ENCODE measurements at regions not wholly inside any gene's neighbourhood (a gene's known extent, or its start where the extent isn't known, plus 50 kb on each side); places are given as distances from the start of the nearest gene placed in this dataset.
"Not testable (repeated sequence)": the region's sequence is repeated elsewhere in the genome, so short reads cannot be mapped to it uniquely, and the experiment has no call there.

DNA sequence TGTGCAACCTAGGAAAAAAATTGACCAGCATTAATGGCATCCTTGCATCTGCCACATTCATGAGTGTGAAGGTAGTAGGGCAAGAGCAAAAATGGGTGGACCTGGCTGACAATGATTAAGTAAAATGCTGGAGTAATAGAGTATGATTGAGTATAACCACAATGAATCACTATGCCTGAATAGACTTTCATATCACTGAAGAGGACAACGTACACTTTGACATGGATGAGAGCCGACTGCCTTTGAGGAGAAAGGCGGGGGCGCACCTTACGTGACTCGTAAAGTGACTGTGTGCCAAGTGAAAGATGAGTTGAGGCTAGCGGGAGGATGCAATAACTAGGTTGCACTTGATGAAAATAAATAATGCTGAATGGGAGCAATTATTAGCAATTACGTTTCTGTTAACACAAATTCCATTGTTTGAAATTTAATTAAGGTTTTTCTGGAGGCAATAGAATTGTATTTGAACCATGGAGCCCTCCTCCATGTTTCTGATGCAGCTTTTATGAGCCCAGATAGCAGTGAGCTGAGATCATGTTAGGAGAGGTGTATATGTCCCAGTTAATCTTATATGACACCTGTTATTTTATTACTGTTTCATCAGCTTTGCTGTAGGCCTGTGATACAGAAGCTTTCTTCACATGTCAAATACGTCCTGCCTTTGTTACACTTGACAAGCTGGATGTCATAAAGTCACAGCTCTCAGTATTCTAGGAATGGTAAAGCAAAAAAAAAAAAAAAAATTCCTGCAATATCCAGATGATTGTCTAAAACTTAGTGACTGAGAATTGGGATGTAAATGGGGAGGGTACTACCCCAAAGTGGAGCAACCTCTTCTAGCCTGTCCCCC, 596.5 kb downstream of the NXPH1 start:
- ATAC-seq (ENCODE audit: insufficient number of reproducible peaks, low FRiP score, low read depth): no peak
- TF ChIP-seq, protein P1, sequence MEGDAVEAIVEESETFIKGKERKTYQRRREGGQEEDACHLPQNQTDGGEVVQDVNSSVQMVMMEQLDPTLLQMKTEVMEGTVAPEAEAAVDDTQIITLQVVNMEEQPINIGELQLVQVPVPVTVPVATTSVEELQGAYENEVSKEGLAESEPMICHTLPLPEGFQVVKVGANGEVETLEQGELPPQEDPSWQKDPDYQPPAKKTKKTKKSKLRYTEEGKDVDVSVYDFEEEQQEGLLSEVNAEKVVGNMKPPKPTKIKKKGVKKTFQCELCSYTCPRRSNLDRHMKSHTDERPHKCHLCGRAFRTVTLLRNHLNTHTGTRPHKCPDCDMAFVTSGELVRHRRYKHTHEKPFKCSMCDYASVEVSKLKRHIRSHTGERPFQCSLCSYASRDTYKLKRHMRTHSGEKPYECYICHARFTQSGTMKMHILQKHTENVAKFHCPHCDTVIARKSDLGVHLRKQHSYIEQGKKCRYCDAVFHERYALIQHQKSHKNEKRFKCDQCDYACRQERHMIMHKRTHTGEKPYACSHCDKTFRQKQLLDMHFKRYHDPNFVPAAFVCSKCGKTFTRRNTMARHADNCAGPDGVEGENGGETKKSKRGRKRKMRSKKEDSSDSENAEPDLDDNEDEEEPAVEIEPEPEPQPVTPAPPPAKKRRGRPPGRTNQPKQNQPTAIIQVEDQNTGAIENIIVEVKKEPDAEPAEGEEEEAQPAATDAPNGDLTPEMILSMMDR (IDR thresholded peaks at IDR 0.05): no peak
- no peaks in the 10 kb centered on the region for H3K4me1 ChIP-seq (ENCODE audit: control insufficient read depth in 1 of 2, low read depth in 2 of 2)

DNA sequence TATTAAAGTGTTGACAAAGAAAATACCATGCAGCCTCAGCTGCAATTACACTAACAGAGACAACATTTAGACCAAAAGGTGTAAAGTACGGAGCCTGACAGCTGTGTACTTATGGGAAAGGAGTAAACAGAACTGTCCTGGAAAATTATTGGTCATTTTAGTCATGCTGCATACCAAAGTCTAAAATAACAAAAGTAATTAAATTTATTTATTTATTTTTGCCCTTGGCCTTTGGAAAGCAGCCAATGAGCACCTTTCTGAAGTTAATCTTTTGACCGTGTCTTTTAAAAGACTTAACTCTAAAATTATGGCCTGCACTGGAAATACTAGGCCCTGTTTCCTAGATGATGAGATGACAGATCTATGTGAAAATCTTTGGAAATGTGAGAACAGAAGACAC, 597.6 kb downstream of the NXPH1 start:
- Histone ChIP-seq H3K36me3 (no peaks in the 10 kb centered on the region), H3K4me3 (no peak overlapping the region), H3K27ac (no peak overlapping the region), H3K4me1 (ENCODE audit: control insufficient read depth in 1 of 2, low read depth in 2 of 2) (no peaks in the 10 kb centered on the region), H3K27me3 (replicated peaks; ENCODE audit: insufficient read depth) (no peaks in the 10 kb centered on the region), H3K9me3 (no peaks in the 10 kb centered on the region)
- ATAC-seq (ENCODE audit: insufficient number of reproducible peaks, low FRiP score, low read depth) (no peak), DNase-seq (ENCODE audit: low spot score) (no peak)
- TF ChIP-seq, protein P1 (IDR thresholded peaks at IDR 0.05): no peak

More for the DNA sequence above, 596.5 kb downstream of the NXPH1 start:
- no peaks in the 10 kb centered on the region for H3K36me3 ChIP-seq
- H3K4me3 ChIP-seq: no peak overlapping the region
- DNase-seq (ENCODE audit: low spot score): no peak
- H3K27me3 ChIP-seq (replicated peaks; ENCODE audit: insufficient read depth): no peaks in the 10 kb centered on the region
- no peaks in the 10 kb centered on the region for H3K9me3 ChIP-seq
- no peak overlapping the region for H3K27ac ChIP-seq

DNA sequence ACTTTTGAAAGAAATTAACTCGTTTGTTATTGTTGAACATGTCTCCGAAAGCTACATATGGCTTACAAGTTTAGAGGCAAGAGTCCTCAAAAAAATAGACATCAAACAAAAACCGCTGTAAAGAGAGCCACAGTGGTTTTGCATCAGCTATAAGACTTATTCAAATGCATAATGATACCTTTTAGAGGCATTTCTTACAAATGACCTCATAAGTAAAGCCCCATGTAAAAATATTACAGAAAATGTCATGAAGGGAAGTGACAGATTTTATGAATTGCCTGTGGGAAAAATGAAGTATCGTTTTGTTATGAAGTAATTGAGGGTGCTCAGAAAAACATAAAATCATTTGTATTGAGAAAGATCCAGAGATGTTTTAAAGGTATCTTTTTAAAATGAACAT, 598.0 kb downstream of the NXPH1 start:
- DNase-seq (ENCODE audit: low spot score) (no peak), ATAC-seq (ENCODE audit: insufficient number of reproducible peaks, low FRiP score, low read depth) (no peak)
- H3K27me3 ChIP-seq (replicated peaks; ENCODE audit: insufficient read depth): no peaks in the 10 kb centered on the region
- H3K4me3 ChIP-seq: no peak overlapping the region
- H3K36me3 ChIP-seq: no peaks in the 10 kb centered on the region
- no peaks in the 10 kb centered on the region for H3K4me1 ChIP-seq (ENCODE audit: control insufficient read depth in 1 of 2, low read depth in 2 of 2)
- H3K27ac ChIP-seq: no peak overlapping the region
- no peaks in the 10 kb centered on the region for H3K9me3 ChIP-seq
- TF ChIP-seq, protein P1 (IDR thresholded peaks at IDR 0.05): no peak

DNA sequence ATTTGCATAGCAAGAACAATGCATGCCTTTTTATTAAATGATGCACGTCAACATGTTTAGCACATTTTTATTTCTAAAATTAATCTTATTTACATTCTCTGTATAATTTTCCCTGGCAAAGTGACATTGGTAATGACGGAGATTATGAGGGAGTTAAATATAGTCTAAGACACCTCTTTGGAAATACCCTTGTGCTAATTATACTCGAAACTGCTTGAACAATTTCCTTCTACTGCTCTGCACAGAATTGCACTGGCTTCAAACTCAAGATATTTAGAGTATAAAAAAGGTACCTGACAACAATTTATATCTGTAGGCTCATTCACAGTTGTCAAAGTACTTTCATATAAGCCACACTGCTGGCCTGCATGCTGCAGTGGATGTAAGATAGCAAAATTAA, 602.7 kb downstream of the NXPH1 start:
- TF ChIP-seq, protein P1 (IDR thresholded peaks at IDR 0.05): no peak
- no peaks in the 10 kb centered on the region for H3K9me3 ChIP-seq
- H3K27ac ChIP-seq: no peak overlapping the region
- H3K4me3 ChIP-seq: no peak overlapping the region
- ATAC-seq (ENCODE audit: insufficient number of reproducible peaks, low FRiP score, low read depth) (no peak), DNase-seq (ENCODE audit: low spot score) (no peak)
- H3K4me1 ChIP-seq (ENCODE audit: control insufficient read depth in 1 of 2, low read depth in 2 of 2): no peaks in the 10 kb centered on the region
- no peaks in the 10 kb centered on the region for H3K36me3 ChIP-seq
- no peaks in the 10 kb centered on the region for H3K27me3 ChIP-seq (replicated peaks; ENCODE audit: insufficient read depth)

DNA sequence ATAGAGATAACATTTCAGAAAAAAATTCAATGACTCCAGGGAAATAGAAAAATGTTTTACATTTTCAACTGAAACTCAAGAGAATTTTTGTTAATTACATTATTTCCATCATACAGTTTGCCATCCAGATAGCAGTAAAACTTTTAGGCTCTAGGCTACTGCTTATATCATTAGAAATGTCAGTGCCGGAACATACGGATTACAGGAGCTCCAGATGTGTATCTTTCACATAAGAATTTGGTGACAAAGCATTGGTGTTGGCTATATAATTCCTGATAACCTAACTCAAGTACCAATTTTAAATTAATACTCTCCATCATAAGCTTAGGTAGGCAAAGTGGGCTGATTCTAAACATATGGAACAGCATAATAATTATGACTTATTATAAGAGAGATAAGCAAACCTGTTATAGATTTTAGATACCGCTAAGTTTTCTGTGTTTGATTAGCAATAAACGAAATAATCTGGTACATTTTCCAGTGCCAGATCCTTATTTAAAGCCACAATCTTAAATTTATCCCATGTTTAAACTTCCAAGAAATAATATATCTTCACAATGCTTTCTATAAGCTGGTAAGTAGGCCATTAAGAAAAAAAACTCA, 637.9 kb downstream of the NXPH1 start:
- no peak for DNase-seq (ENCODE audit: low spot score)
- H3K9me3 ChIP-seq: no peaks in the 10 kb centered on the region
- TF ChIP-seq, protein P1 (IDR thresholded peaks at IDR 0.05): no peak
- H3K4me3 ChIP-seq: no peak overlapping the region
- no peaks in the 10 kb centered on the region for H3K4me1 ChIP-seq (ENCODE audit: control insufficient read depth in 1 of 2, low read depth in 2 of 2)
- H3K27me3 ChIP-seq (replicated peaks; ENCODE audit: insufficient read depth): no peaks in the 10 kb centered on the region
- no peak overlapping the region for H3K27ac ChIP-seq
- H3K36me3 ChIP-seq: no peaks in the 10 kb centered on the region
- no peak for ATAC-seq (ENCODE audit: insufficient number of reproducible peaks, low FRiP score, low read depth)

DNA sequence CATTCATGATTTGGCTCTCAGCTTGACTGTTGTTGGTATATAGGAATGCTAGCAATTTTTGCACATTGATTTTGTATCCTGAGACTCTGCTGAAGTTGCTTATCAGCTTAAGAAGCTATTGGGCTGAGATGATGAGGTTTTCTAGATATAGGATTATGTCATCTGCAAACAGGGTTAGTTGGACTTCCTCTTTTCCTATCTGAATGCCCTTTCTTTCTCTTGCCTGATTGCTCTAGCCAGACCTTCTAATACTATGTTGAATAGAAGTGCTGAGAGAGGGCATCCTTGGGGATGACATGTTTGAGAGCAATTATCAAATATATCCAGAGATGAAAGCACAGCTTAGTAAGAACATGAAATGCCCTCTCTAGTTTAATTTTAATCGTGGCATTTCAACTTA, 642.4 kb downstream of the NXPH1 start:
- H3K36me3 ChIP-seq; H3K27me3 ChIP-seq (replicated peaks; ENCODE audit: insufficient read depth); H3K4me3 ChIP-seq; DNase-seq (ENCODE audit: low spot score); H3K4me1 ChIP-seq (ENCODE audit: control insufficient read depth in 1 of 2, low read depth in 2 of 2); H3K9me3 ChIP-seq; ATAC-seq (ENCODE audit: insufficient number of reproducible peaks, low FRiP score, low read depth); H3K27ac ChIP-seq: not testable (repeated sequence)

Measured in thoracic aorta (tissue), 2 donors.